ENCODE measurements at regions not wholly inside any gene's neighbourhood (a gene's known extent, or its start where the extent isn't known, plus 50 kb on each side); places are given as distances from the start of the nearest gene placed in this dataset.

DNA sequence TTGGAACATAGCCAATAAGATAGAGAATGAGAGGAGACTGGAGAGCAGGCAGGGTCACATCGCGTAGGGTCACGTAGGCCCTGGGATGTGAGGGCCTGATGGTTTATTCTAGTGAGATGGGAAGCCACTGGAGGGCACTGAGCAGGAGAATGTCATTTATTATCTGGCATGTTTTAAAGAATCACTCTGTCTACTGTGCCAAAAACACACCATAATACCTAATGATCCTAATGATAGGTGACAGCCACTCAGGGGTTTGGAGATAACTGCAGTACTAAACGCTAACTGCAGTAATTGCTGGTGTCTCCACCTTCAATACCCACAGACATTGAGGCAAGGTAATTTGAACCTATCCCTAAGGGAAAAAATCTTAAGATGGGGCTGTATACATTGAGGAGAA lies 185.4 kb downstream of the TTLL7 start:
- H3K27me3 ChIP-seq (ENCODE audit: control insufficient read depth, insufficient read depth, low read length) = no peaks in the 10 kb centered on the region
- no peak overlapping the region for H3K9ac ChIP-seq (ENCODE audit: low read length)
- no peaks in the 10 kb centered on the region for H3K9me3 ChIP-seq (ENCODE audit: control insufficient read depth, low read depth, low read length)
- H3K27ac ChIP-seq (ENCODE audit: low read length) = no peak overlapping the region
- no peaks in the 10 kb centered on the region for H3K4me1 ChIP-seq (ENCODE audit: control insufficient read depth, low read depth, low read length)
- H3K4me3 ChIP-seq (ENCODE audit: low read length) = no peak overlapping the region
- no peaks in the 10 kb centered on the region for H3K36me3 ChIP-seq (ENCODE audit: control insufficient read depth, low read depth, low read length)

DNA sequence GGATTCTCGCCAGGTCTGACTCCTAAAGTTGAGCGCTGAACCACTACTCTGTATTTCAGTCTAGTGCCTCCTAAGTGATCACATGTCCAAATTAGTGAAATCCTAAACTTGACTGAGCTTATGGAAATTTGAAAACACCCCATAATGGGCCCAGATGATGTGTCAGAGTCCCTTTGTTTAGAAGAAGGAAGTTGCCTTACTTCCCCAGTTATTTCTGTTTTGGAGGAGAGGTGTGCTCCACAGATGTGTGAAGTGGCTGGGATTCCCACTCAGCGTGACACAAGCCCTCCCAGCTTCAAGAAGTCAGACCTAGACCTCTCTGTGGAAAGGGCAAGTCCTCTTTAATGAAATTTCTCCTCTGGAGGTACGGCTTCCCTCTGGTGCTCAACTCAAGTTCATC lies 188.8 kb downstream of the TTLL7 start:
- no peaks in the 10 kb centered on the region for H3K9me3 ChIP-seq (ENCODE audit: control insufficient read depth, low read depth, low read length)

DNA sequence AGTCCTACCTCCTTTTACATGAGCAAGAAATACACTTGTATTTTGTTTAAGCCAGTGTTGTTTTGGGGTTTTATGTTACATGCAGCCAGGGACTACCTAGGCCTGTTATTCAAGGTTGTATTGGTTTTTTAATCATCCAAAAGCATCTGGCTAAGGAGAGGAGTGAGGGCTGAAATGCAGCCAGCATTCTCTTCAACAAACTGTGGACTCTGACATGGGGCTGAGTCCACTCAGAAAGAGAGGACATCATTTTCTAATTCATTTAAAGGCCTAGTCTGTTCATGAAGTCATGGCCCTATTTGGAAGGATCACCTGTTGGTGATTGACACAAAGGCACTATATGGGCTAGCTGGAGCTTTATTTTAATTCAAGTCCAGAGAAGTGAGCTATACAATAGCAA lies 190.4 kb downstream of the TTLL7 start:
- no peak overlapping the region for H3K27ac ChIP-seq (ENCODE audit: low read length)
- H3K4me3 ChIP-seq (ENCODE audit: low read length) = no peak overlapping the region
- H3K9me3 ChIP-seq (ENCODE audit: control insufficient read depth, low read depth, low read length) = no peaks in the 10 kb centered on the region
- H3K4me1 ChIP-seq (ENCODE audit: control insufficient read depth, low read depth, low read length) = no peaks in the 10 kb centered on the region
- no peaks in the 10 kb centered on the region for H3K27me3 ChIP-seq (ENCODE audit: control insufficient read depth, insufficient read depth, low read length)
- H3K9ac ChIP-seq (ENCODE audit: low read length) = no peak overlapping the region
- H3K36me3 ChIP-seq (ENCODE audit: control insufficient read depth, low read depth, low read length) = no peaks in the 10 kb centered on the region

More for the DNA sequence above, 188.8 kb downstream of the TTLL7 start:
- Histone ChIP-seq H3K27me3 (ENCODE audit: control insufficient read depth, insufficient read depth, low read length) (no peaks in the 10 kb centered on the region), H3K4me3 (ENCODE audit: low read length) (no peak overlapping the region), H3K9ac (ENCODE audit: low read length) (no peak overlapping the region), H3K27ac (ENCODE audit: low read length) (no peak overlapping the region), H3K36me3 (ENCODE audit: control insufficient read depth, low read depth, low read length) (no peaks in the 10 kb centered on the region), H3K4me1 (ENCODE audit: control insufficient read depth, low read depth, low read length) (no peaks in the 10 kb centered on the region)

DNA sequence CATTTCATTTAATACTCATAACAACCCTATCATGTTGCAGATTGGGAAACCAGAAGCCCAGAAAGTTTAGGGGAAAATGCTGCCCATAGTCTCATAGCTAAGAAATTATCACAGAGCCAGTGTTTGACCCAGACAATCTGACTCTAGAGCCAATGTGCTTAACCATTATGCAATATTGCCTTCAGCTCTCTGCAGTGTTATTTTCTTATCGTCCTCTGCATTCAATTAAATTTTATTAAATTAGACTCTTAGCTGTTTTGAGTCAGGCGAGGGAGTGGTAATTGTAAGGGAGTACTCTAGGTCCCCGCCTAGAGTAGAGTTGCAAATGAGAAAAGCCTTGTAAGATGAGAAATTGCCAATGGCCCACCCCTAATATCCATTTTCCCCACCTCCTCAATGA lies 191.1 kb downstream of the TTLL7 start:
- Histone ChIP-seq H3K9ac (ENCODE audit: low read length) (no peak overlapping the region), H3K4me3 (ENCODE audit: low read length) (no peak overlapping the region), H3K27ac (ENCODE audit: low read length) (no peak overlapping the region), H3K4me1 (ENCODE audit: control insufficient read depth, low read depth, low read length) (no peaks in the 10 kb centered on the region), H3K27me3 (ENCODE audit: control insufficient read depth, insufficient read depth, low read length) (no peaks in the 10 kb centered on the region), H3K36me3 (ENCODE audit: control insufficient read depth, low read depth, low read length) (no peaks in the 10 kb centered on the region), H3K9me3 (ENCODE audit: control insufficient read depth, low read depth, low read length) (no peaks in the 10 kb centered on the region)

DNA sequence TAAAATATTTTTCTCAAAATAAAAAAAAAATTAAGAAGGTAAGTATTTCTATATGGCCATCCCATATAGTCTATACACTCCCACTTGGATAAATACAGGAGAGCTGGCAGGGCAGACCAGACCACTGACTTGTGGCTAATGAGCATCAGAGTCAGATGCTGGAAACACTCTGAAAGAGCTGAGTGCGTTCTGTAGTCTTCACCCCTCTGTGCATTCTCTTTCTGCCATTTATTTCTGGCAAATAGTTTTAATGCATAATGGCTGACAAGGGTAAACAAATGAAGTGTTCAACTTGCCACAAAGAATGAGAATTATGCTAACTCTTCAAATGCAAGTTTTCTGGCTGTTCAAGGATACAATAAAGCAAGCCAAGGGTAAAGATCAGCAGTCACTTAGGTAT lies 191.7 kb downstream of the TTLL7 start:
- H3K27ac ChIP-seq (ENCODE audit: low read length) = no peak overlapping the region
- H3K9me3 ChIP-seq (ENCODE audit: control insufficient read depth, low read depth, low read length) = no peaks in the 10 kb centered on the region
- no peaks in the 10 kb centered on the region for H3K27me3 ChIP-seq (ENCODE audit: control insufficient read depth, insufficient read depth, low read length)
- no peaks in the 10 kb centered on the region for H3K4me1 ChIP-seq (ENCODE audit: control insufficient read depth, low read depth, low read length)
- no peaks in the 10 kb centered on the region for H3K36me3 ChIP-seq (ENCODE audit: control insufficient read depth, low read depth, low read length)
- H3K9ac ChIP-seq (ENCODE audit: low read length) = no peak overlapping the region
- no peak overlapping the region for H3K4me3 ChIP-seq (ENCODE audit: low read length)

DNA sequence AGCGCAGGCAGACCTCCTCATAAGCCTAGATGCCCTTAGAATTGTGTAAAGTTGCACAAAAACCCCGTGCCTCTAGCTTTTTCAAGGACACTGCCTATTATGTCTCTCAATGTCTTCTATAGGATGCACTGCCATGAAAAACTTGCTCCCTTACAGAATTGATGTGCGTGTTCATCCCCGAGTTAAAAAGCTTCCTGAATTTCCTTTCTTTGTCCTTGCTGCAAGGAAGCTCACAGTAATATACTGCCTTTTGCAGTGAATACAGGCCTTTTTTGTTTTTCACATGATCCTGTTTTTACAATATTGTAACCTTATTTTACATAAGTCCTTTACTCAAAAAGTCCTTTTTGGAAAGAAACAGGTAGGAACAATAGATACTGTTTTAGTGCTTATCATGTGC lies 193.0 kb downstream of the TTLL7 start:
- H3K4me3 ChIP-seq (ENCODE audit: low read length) = no peak overlapping the region
- no peaks in the 10 kb centered on the region for H3K27me3 ChIP-seq (ENCODE audit: control insufficient read depth, insufficient read depth, low read length)
- no peak overlapping the region for H3K9ac ChIP-seq (ENCODE audit: low read length)
- no peaks in the 10 kb centered on the region for H3K4me1 ChIP-seq (ENCODE audit: control insufficient read depth, low read depth, low read length)
- no peaks in the 10 kb centered on the region for H3K9me3 ChIP-seq (ENCODE audit: control insufficient read depth, low read depth, low read length)
- no peaks in the 10 kb centered on the region for H3K36me3 ChIP-seq (ENCODE audit: control insufficient read depth, low read depth, low read length)
- no peak overlapping the region for H3K27ac ChIP-seq (ENCODE audit: low read length)

DNA sequence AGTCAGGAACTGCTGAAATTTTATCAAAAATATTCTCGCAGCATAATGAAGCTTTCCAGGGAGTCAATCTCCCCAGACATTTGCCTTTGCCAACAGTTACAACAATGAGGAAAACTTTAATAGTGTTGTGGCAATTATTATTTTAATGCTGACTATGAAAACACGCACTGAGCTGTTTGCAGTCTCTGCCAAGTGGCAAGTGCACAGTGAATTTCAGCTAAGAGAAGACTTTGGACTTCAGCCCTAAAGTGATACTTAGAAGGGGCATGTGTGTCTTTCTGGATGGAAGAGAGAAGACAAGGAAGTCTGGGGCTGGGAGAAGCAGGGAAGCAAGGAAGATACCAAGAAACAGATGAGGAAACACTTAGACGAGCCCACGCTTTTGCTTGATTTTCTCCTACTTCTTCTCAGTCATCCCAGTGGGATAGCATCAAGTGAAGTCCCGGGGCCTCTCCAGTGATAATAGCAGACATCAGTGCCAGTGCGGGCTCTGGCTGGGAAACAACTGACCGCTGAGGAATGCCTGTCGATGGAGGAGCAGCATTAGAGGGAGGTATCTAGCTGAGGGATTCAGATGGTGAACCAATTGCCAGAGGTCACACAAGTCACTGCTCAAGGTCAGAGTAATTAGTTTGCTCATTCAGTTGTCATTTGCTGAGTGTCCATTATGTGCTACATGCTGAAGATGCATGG lies 196.3 kb downstream of the TTLL7 start:
- Histone ChIP-seq H3K4me1 (ENCODE audit: control insufficient read depth, low read depth, low read length) (peaks cover 17% of the 10 kb centered on the region), H3K27ac (ENCODE audit: low read length) (no peak overlapping the region), H3K9me3 (ENCODE audit: control insufficient read depth, low read depth, low read length) (no peaks in the 10 kb centered on the region), H3K36me3 (ENCODE audit: control insufficient read depth, low read depth, low read length) (no peaks in the 10 kb centered on the region), H3K27me3 (ENCODE audit: control insufficient read depth, insufficient read depth, low read length) (no peaks in the 10 kb centered on the region), H3K9ac (ENCODE audit: low read length) (no peak overlapping the region), H3K4me3 (ENCODE audit: low read length) (no peak overlapping the region)

DNA sequence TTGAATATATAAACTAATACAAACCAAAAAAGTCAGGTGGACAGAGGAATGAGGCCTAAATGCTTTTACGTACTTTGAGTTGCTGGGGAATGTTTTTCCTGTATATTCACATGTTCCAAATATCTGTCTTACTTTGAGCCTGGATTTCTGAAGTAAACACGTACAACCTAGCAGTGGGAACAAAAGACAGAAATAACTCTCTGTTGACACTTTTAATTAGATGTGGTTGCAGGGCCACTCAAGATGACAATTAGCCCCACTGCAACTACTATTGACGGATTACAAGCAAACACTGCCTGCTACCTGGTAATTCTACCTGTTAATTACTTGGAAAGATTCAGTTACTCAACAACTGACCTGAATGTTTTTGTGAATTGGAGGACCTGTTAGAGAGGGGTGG lies 196.9 kb downstream of the TTLL7 start:
- no peaks in the 10 kb centered on the region for H3K36me3 ChIP-seq (ENCODE audit: control insufficient read depth, low read depth, low read length)
- H3K27ac ChIP-seq (ENCODE audit: low read length) = no peak overlapping the region
- H3K9me3 ChIP-seq (ENCODE audit: control insufficient read depth, low read depth, low read length) = no peaks in the 10 kb centered on the region
- H3K9ac ChIP-seq (ENCODE audit: low read length) = no peak overlapping the region
- no peaks in the 10 kb centered on the region for H3K27me3 ChIP-seq (ENCODE audit: control insufficient read depth, insufficient read depth, low read length)
- H3K4me1 ChIP-seq (ENCODE audit: control insufficient read depth, low read depth, low read length) = peaks cover 17% of the 10 kb centered on the region
- no peak overlapping the region for H3K4me3 ChIP-seq (ENCODE audit: low read length)

DNA sequence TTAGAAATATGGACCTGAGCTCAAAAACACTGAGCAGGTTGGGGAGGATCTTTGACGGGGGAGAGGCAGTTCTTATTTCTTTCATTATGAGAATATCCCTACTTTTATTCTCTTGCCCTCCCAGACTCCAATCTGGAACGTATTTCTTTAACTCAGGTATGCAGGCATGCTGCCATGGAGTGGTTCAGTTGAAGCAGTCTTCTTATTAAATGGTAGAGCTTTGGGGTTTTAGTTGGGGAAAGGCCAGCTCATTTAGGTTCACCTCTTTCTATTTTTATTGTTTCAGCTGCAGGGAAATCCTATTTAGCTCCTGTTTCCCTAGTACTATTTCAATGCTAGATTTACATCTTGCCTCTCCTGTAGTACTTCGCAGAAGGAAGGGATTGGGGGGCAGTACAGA lies 198.9 kb downstream of the TTLL7 start:
- Histone ChIP-seq H3K4me1 (ENCODE audit: control insufficient read depth, low read depth, low read length) (peaks cover 17% of the 10 kb centered on the region), H3K27me3 (ENCODE audit: control insufficient read depth, insufficient read depth, low read length) (no peaks in the 10 kb centered on the region), H3K4me3 (ENCODE audit: low read length) (no peak overlapping the region), H3K9ac (ENCODE audit: low read length) (no peak overlapping the region), H3K9me3 (ENCODE audit: control insufficient read depth, low read depth, low read length) (no peaks in the 10 kb centered on the region), H3K36me3 (ENCODE audit: control insufficient read depth, low read depth, low read length) (no peaks in the 10 kb centered on the region), H3K27ac (ENCODE audit: low read length) (no peak overlapping the region)

DNA sequence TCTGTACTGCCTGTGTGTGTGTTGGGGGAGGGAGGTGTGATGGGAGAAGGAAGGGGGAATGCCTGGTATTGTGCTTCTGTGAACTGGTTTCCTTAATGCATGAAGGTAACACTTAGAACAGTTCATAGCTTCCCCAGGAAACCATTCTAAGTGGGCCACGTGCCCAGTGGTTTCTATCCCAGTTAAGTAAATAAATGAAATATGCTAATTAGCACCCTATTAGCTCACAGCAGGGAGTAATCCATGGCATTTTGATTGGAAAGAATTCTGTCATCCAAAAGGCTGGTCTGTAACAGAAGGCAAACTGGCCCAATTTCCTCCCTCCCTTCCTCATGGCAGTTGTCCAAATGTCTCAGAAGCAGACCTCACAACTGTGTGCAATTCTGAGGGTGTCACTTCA lies 199.3 kb downstream of the TTLL7 start:
- Histone ChIP-seq H3K27ac (ENCODE audit: low read length) (no peak overlapping the region), H3K4me1 (ENCODE audit: control insufficient read depth, low read depth, low read length) (peaks cover 17% of the 10 kb centered on the region), H3K9me3 (ENCODE audit: control insufficient read depth, low read depth, low read length) (no peaks in the 10 kb centered on the region), H3K36me3 (ENCODE audit: control insufficient read depth, low read depth, low read length) (no peaks in the 10 kb centered on the region), H3K27me3 (ENCODE audit: control insufficient read depth, insufficient read depth, low read length) (no peaks in the 10 kb centered on the region), H3K4me3 (ENCODE audit: low read length) (no peak overlapping the region), H3K9ac (ENCODE audit: low read length) (no peak overlapping the region)

DNA sequence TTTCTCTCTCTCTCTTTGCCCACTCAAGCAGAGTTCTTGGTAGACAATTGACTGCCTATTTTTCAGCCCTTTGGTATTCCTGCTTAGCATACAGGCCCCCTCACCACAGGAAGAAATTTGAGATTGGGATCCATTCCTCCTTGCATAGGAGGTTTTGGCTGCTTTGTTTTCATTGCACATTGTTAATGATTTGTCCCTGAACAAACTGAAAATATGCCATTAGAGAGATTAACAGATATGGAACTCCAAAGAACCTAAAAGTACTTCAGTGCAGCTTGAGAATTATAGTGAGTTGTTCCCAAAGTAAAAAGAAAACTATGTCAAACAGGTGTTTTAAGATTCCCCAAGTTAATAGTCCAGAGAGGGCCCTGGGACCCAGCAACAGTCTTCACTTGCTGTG lies 200.0 kb downstream of the TTLL7 start:
- H3K27me3 ChIP-seq (ENCODE audit: control insufficient read depth, insufficient read depth, low read length) = no peaks in the 10 kb centered on the region
- no peaks in the 10 kb centered on the region for H3K36me3 ChIP-seq (ENCODE audit: control insufficient read depth, low read depth, low read length)
- H3K9me3 ChIP-seq (ENCODE audit: control insufficient read depth, low read depth, low read length) = no peaks in the 10 kb centered on the region
- no peak overlapping the region for H3K9ac ChIP-seq (ENCODE audit: low read length)
- H3K4me1 ChIP-seq (ENCODE audit: control insufficient read depth, low read depth, low read length) = peaks cover 17% of the 10 kb centered on the region
- no peak overlapping the region for H3K27ac ChIP-seq (ENCODE audit: low read length)
- H3K4me3 ChIP-seq (ENCODE audit: low read length) = no peak overlapping the region

DNA sequence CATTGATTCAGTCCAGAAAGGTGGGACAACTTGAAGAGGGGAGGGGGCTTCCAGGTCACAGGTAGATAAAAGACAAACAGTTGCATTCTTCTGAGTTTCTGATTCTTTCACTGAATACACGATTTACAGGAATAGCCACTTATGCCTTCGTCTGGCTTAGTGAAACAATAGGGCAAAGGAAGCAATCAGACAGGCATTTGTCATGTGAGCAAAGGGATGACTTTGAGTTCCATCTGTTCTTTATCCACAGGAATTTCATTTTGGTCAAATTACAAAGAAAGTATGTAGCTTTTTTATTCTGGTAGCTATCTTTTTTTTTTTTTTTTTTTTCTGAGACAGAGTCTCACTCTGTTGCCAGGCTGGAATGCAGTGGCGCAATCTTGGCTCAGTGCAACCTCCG lies 202.5 kb downstream of the TTLL7 start:
- H3K27ac ChIP-seq (ENCODE audit: low read length) = no peak overlapping the region
- no peak overlapping the region for H3K9ac ChIP-seq (ENCODE audit: low read length)
- H3K36me3 ChIP-seq (ENCODE audit: control insufficient read depth, low read depth, low read length) = no peaks in the 10 kb centered on the region
- peaks cover 17% of the 10 kb centered on the region for H3K4me1 ChIP-seq (ENCODE audit: control insufficient read depth, low read depth, low read length)
- H3K4me3 ChIP-seq (ENCODE audit: low read length) = no peak overlapping the region
- no peaks in the 10 kb centered on the region for H3K9me3 ChIP-seq (ENCODE audit: control insufficient read depth, low read depth, low read length)
- no peaks in the 10 kb centered on the region for H3K27me3 ChIP-seq (ENCODE audit: control insufficient read depth, insufficient read depth, low read length)
